OCI-LY7 (cell line): ENCODE measurements at regions not wholly inside any gene's neighbourhood (a gene's known extent, or its start where the extent isn't known, plus 50 kb on each side); places are given as distances from the start of the nearest gene placed in this dataset.

Experiments used
- EZH2phosphoT487 ChIP-seq: fragments of 200-600 bp; sonication (generic); IDR thresholded peaks from 2 replicates; pipeline ENCODE4 v1.6.1; 2018; ENCODE audit warnings: low read depth, borderline replicate concordance, mild to moderate bottlenecking, mixed run types, antibody characterized with exemption, low read length, moderate library complexity, mixed read lengths
- TF ChIP-seq, protein P1 (sequence below): fragments of 200-600 bp; sonication (generic); conservative IDR thresholded peaks from 2 replicates; pipeline ENCODE4 v1.5.1; 2014; ENCODE audit warnings: mild to moderate bottlenecking, antibody characterized with exemption, low read length, moderate library complexity, mixed read lengths

GRCh38 chr20:24784607-24785006 lies 164.5 kb upstream of the CST7 start:
- TF ChIP-seq, protein P1, sequence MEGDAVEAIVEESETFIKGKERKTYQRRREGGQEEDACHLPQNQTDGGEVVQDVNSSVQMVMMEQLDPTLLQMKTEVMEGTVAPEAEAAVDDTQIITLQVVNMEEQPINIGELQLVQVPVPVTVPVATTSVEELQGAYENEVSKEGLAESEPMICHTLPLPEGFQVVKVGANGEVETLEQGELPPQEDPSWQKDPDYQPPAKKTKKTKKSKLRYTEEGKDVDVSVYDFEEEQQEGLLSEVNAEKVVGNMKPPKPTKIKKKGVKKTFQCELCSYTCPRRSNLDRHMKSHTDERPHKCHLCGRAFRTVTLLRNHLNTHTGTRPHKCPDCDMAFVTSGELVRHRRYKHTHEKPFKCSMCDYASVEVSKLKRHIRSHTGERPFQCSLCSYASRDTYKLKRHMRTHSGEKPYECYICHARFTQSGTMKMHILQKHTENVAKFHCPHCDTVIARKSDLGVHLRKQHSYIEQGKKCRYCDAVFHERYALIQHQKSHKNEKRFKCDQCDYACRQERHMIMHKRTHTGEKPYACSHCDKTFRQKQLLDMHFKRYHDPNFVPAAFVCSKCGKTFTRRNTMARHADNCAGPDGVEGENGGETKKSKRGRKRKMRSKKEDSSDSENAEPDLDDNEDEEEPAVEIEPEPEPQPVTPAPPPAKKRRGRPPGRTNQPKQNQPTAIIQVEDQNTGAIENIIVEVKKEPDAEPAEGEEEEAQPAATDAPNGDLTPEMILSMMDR = no peak
- TF ChIP-seq EZH2phosphoT487 = no peak
